Esophagus squamous epithelium (tissue), 5 donors: ENCODE measurements at regions not wholly inside any gene's neighbourhood (a gene's known extent, or its start where the extent isn't known, plus 50 kb on each side); places are given as distances from the start of the nearest gene placed in this dataset.
"Not testable (repeated sequence)": the region's sequence is repeated elsewhere in the genome, so short reads cannot be mapped to it uniquely, and the experiment has no call there.

Experiments used
- DNase-seq: peaks from one replicate; lab custom pipeline; 2025; lab: John Stamatoyannopoulos, UW
- H3K27ac ChIP-seq, 4 donors: fragments of 200-600 bp; sonication (generic); one replicate each; pipeline ENCODE4 v1.5.1; 2016 to 2019; ENCODE audit warnings: mild to moderate bottlenecking in 1 of 4
- H3K27me3 ChIP-seq, 4 donors: fragments of 200-600 bp; sonication (generic); 1 replicate in 3 of 4; 2 replicates in 1 of 4; pipeline versions ENCODE4 v1.5.1 to v1.6.0; 2017 to 2021; ENCODE audit warnings: antibody characterized with exemption in 1 of 4
- H3K36me3 ChIP-seq, 3 donors: fragments of 200-600 bp; sonication (generic); one replicate each; pipeline ENCODE4 v1.5.1; 2016 to 2019
- H3K4me1 ChIP-seq, 3 donors: fragments of 200-600 bp; sonication (generic); one replicate each; pipeline ENCODE4 v1.5.1; 2017 to 2019
- H3K4me3 ChIP-seq, 4 donors: fragments of 200-600 bp; sonication (generic); 1 replicate in 3 of 4; 2 replicates in 1 of 4; pipeline ENCODE4 v1.5.1; 2016 to 2019; ENCODE audit warnings: mild to moderate bottlenecking in 2 of 4, moderate library complexity in 1 of 4
- H3K9me3 ChIP-seq, 3 donors: fragments of 200-600 bp; sonication (generic); one replicate each; pipeline ENCODE4 v1.5.1; 2016 to 2019
- POLR2A ChIP-seq, 4 donors: fragments of 450-650 bp; IDR thresholded peaks; one replicate each; pipeline ENCODE4 v1.6.1; 2017; ENCODE audit warnings: antibody characterized with exemption in 4 of 4, mild to moderate bottlenecking in 4 of 4, moderate library complexity in 3 of 4
- WGBS, 2 donors: methylation state at CpG; one replicate each; pipeline ENCODE4 v1.1.5; 2018; 5-methylcytosine and 5-hydroxymethylcytosine counted together
- intact Hi-C: fragments of 100-400 bp; cut with DNase I; formaldehyde crosslinking; loops from one replicate; pipeline ENCODE4 v1.15.0; 2022
- TF ChIP-seq, protein P1 (sequence below), 6 experiments: fragments of 450-650 bp in 4 of 6; fragments of 200-600 bp in 2 of 6; sonication (generic) in 2 of 6; IDR thresholded peaks; one replicate each; pipeline ENCODE4 v1.5.1; 2016 to 2019; ENCODE audit warnings: antibody characterized with exemption in 6 of 6, mild to moderate bottlenecking in 4 of 6, moderate library complexity in 4 of 6
- donor health status: DM: yes; HTN: yes; CAD: no.

DNA sequence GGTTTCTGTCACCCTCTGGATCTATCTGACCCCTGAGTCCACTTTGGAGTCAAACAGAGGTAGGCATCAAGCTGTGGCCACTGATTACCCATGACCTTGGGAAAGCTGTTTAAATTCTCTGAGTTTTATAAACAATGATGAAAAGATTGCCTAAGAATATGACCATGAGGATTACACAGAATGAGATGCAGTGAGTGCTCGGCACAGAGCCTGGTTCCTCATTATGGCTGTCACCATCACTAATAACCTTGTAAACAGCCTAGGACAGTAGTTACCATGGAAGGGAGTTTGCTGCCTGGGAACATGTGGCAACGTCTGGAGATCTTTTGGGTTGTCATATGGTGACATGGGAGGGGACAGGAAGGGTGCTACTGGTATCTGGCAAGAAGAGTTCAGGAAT is 248.3 kb upstream of the KAZN start:
- TF ChIP-seq, protein P1, sequence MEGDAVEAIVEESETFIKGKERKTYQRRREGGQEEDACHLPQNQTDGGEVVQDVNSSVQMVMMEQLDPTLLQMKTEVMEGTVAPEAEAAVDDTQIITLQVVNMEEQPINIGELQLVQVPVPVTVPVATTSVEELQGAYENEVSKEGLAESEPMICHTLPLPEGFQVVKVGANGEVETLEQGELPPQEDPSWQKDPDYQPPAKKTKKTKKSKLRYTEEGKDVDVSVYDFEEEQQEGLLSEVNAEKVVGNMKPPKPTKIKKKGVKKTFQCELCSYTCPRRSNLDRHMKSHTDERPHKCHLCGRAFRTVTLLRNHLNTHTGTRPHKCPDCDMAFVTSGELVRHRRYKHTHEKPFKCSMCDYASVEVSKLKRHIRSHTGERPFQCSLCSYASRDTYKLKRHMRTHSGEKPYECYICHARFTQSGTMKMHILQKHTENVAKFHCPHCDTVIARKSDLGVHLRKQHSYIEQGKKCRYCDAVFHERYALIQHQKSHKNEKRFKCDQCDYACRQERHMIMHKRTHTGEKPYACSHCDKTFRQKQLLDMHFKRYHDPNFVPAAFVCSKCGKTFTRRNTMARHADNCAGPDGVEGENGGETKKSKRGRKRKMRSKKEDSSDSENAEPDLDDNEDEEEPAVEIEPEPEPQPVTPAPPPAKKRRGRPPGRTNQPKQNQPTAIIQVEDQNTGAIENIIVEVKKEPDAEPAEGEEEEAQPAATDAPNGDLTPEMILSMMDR (IDR thresholded peaks at IDR 0.05) = no peak
- TF ChIP-seq POLR2A (IDR thresholded peaks at IDR 0.05) = no peak
- 57 to 69% methylated on average over 2 of the region's 2 CpGs for WGBS, 2 donors
- peak overlapping the region in 1 of 4 donors; percentile 63 for H3K27ac ChIP-seq
- H3K27me3 ChIP-seq = no peaks in the 10 kb centered on the region
- no peak for DNase-seq
- intact Hi-C loops = no loop called here
- no peaks in the 10 kb centered on the region for H3K9me3 ChIP-seq
- H3K4me1 ChIP-seq = no peaks in the 10 kb centered on the region
- no peak overlapping the region for H3K4me3 ChIP-seq
- no peaks in the 10 kb centered on the region for H3K36me3 ChIP-seq

DNA sequence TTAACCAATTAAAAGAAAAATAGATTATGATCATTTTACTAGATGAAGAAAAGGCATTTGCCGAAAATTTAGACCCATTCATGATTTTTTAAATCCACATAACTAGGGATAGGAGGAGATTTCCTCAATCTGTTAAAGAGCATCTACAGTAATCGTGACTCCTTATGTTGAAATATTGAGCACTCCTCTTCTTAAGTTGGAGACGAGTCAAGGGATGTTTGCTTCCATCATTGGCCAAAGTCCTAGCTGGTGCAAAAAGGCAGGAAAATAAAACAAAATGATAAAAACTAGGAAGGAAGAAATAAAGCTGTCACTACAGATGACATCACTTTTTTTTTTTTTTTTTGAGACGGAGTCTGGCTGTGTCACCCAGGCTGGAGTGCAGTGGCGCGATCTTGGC is 245.6 kb upstream of the KAZN start:
- no peak for TF ChIP-seq POLR2A (IDR thresholded peaks at IDR 0.05)
- TF ChIP-seq, protein P1 (IDR thresholded peaks at IDR 0.05) = no peak
- no peaks in the 10 kb centered on the region for H3K4me1 ChIP-seq
- peaks cover 0 to 6% (median 3%) of the 10 kb centered on the region in 3 donors for H3K9me3 ChIP-seq
- no peak overlapping the region for H3K27ac ChIP-seq
- no peak for DNase-seq
- no peak overlapping the region for H3K4me3 ChIP-seq
- no peaks in the 10 kb centered on the region for H3K36me3 ChIP-seq
- 76 to 77% methylated on average over 6 of the region's 6 CpGs for WGBS, 2 donors
- intact Hi-C loops = no loop called here
- H3K27me3 ChIP-seq = no peaks in the 10 kb centered on the region

DNA sequence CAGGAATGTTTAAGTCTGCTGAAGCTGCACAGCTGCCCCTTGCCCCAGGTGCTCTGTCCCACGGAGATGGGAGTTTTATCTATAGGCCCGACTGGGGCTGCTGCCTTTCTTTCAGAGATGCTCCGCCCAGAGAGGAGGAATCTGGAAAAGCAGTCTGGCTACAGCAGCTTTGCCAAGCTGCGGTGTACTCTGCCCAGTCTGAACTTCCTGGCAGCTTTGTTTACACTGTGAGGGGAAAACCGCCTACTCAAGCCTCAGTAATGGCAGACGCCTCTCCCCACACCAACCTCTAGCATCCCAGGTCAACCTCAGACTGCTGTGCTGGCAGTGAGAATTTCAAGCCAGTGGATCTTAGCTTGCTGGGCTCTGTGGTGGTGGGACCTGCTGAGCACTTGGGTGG is 237.5 kb upstream of the KAZN start:
- WGBS, 2 donors = 0 to 6% methylated on average over 2 to 3 of the region's 6 CpGs

DNA sequence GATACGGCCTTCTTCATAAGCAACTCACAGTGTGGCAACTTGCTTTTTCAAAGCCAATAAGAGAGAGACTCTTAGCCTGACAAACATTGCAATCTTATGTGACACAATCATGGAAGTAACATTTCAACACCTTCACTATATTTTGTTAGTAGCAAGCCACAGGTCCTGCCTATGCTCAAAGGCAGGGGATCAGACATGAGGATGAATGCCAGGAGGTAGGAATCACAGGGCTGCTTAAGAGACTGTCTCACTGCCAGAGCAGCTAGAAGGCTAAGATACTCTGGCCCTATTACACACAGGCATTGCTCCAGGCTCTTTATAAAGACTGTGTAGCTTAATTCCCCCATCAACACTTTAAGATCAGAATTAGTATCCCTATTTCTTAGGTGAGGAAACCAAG is 236.2 kb upstream of the KAZN start:
- Histone ChIP-seq H3K27me3 (peaks cover 0 to 8% (median 0%) of the 10 kb centered on the region in 4 donors), H3K4me3 (no peak overlapping the region), H3K9me3 (no peaks in the 10 kb centered on the region), H3K4me1 (peaks cover 4 to 26% (median 9%) of the 10 kb centered on the region in 3 donors), H3K27ac (no peak overlapping the region), H3K36me3 (no peaks in the 10 kb centered on the region)
- intact Hi-C loops = no loop called here
- no peak for DNase-seq
- 100% methylated on average over 1 of the region's 1 CpG for whole genome bisulfite sequencing, 2 donors
- TF ChIP-seq POLR2A (IDR thresholded peaks at IDR 0.05) = no peak
- TF ChIP-seq, protein P1 (IDR thresholded peaks at IDR 0.05) = no peak

More for the DNA sequence above, 237.5 kb upstream of the KAZN start:
- H3K36me3 ChIP-seq, H3K27me3 ChIP-seq, H3K4me3 ChIP-seq, intact Hi-C loops, H3K9me3 ChIP-seq, DNase-seq: not testable (repeated sequence)
- peaks cover 0 to 13% (median 3%) of the 10 kb centered on the region in 3 donors for H3K4me1 ChIP-seq
- H3K27ac ChIP-seq = peak overlapping the region in 2 of 4 donors; percentile 6 to 26

DNA sequence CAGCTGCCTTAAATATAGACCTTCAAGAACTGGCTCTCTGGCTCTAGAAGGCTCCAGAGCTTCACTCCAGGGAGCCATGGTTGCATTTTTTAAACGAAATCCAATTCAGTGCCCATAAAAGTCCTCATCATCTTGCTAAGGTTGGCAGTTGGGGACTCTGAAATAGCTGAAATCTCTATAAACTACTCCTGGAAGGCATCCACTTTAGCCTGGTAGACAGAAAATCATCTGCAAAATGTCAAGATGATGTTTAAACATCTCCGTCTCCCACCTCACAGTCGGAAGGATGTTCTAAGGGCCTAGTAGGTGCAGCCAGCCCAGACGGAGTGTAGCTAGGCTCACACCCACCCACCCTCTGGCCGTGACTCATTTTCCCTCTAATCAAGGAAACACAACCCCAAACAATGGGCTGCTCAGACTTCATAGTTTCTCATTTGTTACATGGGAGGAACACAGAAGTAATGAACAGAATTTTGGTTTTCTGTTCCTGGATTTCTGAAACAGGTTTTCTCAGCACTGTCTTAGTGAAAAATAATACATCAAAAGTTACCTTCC is 235.4 kb upstream of the KAZN start:
- Histone ChIP-seq H3K4me3 (no peak overlapping the region), H3K4me1 (peaks cover 4 to 26% (median 9%) of the 10 kb centered on the region in 3 donors), H3K36me3 (no peaks in the 10 kb centered on the region), H3K27ac (peak overlapping the region in 2 of 4 donors; percentile 9 to 31), H3K27me3 (peaks cover 0 to 16% (median 0%) of the 10 kb centered on the region in 4 donors), H3K9me3 (no peaks in the 10 kb centered on the region)
- WGBS, 2 donors = 40 to 43% methylated on average over 5 of the region's 5 CpGs
- TF ChIP-seq, protein P1 (IDR thresholded peaks at IDR 0.05) = no peak
- TF ChIP-seq POLR2A (IDR thresholded peaks at IDR 0.05) = no peak
- intact Hi-C loops = no loop called here
- no peak for DNase-seq
